Activated CD8-positive, alpha-beta memory T cell treated with anti-CD3 and anti-CD28 coated beads, Interleukin-2, amount 50 U/mL, for 48 hours (primary cell): ENCODE measurements at regions not wholly inside any gene's neighbourhood (a gene's known extent, or its start where the extent isn't known, plus 50 kb on each side); places are given as distances from the start of the nearest gene placed in this dataset.
A peak's percentile ranks its signal among the peaks of the same experiment; 100 is the strongest.

Experiments
- DNase-seq: peaks from one replicate; pipeline ENCODE4 v3.0.0-alpha.2; 2020

DNA sequence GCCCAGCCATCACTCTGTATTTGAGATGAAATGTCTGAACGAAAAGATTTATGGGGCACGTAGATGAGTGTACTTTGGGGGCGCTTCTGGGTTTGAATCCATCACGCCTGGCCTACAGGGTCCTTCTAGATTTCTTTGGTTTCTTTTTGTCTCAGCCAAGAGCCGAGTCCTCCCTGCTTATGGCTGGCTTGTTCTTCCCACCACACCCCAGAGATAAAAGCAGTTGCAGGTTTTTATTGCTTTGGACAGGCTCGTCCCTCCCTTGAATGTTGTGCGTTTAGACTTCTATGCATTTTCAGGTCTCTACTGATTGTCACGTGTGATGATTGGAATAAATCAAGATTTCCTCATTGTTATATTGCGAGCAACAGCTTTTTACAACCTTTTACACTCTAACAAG lies 104.8 kb upstream of the CHRNA7 start:
- DNase-seq, result no peak

DNA sequence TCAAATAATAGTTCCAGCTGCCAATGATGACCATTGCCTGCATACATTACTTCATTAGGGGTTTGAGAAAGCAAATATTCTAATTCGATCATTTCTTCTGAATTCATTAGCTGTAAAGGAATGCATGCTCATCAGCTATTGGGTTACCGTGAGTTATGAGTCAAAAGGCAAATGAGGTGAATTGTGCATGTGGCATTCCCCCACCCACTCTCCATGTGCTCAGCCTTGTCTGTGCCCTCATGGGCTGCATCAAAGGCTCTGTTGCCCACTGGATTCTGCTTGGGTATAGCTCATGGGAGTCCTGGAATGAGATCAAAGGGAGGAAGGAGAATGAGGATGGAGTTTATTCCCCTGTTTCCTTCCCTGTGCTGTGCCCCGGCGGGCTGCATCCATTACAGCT lies 99.3 kb upstream of the CHRNA7 start:
- no peak for DNase-seq

DNA sequence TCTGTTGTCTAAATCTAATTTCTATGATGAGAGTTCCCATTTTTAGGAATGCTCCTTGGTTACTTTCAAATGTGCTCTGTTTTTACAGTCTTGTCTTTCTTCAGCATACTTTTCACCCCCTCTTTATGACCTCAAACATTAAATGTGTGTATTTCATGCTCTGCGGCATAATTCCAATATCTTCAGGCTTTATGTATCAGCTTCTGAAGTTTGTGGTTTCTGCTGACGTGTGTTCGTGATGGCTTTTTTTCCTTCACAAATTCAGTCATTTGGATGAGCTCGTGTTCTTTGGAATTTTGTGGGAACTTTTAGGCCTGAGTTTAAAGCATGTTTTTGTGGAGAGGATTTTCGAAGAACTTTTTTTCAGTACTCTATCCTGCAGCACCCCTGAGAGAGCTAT lies 97.7 kb upstream of the CHRNA7 start:
- no peak for DNase-seq

DNA sequence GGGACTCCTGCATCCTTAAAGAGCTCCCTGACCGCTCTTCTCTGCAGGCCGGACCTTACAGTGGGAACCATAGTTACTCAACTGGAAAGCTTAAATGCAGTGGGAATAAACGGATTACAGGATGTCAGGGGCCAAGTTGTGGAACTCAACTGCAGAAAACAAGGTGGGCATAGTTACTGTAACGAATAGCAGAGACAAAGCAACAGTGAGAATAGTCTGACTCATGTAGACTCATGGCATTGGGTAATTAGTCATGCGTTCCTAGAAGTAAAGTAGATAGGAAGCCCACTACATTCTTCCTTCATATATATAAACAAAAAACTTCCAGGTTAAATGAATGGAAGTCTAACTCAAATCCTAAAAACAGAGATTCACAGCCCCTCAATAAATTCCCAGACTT lies 95.5 kb upstream of the CHRNA7 start:
- no peak for DNase-seq

DNA sequence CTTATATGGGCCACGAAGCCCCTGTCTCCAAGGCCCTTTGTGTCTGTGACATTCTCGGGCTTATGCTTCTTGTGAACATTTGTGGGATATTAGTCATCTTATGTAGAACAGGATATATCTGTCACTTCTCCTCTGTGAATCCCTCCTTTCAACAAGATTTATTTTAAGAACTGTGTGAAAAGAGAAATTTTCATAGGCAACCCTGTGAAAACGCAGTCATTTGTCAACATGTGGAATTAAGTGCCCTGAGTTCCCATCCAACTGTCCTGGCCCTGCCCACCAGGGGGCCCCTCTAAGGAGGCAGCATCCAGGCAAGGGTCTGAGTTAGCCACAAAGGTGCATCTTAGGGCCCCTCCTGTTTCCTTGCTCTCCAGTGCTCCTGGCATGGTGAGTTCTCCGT lies 76.8 kb upstream of the CHRNA7 start:
- DNase-seq, result no peak

DNA sequence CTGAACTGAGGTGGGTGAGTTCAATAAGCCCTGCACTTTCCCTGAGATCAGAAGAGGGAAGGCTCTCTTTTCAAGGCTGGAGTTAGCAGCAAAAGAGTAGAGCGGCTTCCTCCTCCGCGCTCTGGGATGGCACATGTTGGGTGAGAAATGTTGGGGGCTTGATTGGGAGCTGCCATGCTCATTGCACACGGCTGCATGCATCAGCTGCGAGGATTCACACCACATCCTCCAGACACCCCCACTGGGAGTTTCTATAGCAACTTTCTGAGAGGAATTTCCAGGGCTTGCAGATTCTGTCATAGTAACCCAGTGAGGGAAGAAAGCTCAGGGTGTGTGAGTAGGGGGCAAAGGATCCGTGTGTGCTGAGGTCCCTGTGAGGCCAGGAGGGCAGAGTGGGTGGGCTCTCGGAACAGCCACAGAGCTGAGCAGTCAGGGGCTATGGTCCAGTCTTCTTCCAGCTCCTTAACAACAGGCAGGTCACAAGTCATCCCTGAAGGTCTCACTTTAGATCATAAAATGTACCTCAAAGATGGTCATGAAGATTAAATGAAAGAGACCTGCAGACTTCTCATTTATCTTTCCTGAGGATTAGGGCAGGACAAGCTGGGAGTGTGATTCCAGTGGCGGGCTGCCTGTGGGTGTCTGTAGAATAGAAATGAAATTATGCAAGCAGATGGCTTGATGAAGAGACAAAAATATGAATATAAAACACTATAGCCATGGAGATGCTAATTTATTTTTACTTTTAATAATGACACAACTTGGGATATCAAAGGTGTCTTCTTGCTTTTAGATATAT lies 75.7 kb upstream of the CHRNA7 start:
- no peak for DNase-seq

DNA sequence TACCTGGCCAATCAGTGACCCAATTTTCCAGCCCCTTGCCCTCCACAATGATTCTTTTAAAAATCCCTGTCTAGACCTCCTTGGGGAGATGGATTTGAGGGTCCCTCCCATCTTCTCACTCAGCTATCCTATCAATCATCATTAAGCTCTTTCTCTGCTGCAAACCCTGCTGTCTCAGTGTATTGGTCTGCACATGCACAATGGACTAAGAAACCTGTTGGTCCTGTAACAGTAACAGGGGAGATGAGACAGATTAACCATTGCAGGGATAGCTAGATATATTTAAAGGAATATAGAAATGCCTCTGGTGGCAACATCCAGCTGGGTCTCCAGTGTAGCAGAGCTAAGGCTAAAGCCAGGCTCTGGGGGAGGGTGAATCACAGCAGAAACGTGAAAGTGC lies 74.6 kb upstream of the CHRNA7 start:
- no peak for DNase-seq

DNA sequence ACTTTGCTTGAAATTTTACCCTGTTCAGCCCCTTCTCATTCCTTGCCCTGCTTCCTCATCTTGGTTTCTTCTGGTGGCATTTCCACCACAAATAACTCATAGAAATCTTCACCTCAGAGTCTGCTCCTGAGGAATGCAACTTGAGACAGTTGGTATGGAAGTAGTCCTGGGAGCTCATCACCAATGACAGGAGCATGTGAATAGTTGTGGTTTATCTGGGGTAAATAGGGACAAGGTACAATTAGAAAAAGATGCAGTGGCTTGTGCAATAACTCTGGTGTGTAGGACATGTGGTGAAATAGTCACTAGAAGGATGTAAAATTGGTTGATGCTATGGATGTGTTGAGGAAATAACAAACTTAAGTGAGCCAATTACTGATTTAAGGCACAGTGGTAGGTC lies 72.7 kb upstream of the CHRNA7 start:
- no peak for DNase-seq

DNA sequence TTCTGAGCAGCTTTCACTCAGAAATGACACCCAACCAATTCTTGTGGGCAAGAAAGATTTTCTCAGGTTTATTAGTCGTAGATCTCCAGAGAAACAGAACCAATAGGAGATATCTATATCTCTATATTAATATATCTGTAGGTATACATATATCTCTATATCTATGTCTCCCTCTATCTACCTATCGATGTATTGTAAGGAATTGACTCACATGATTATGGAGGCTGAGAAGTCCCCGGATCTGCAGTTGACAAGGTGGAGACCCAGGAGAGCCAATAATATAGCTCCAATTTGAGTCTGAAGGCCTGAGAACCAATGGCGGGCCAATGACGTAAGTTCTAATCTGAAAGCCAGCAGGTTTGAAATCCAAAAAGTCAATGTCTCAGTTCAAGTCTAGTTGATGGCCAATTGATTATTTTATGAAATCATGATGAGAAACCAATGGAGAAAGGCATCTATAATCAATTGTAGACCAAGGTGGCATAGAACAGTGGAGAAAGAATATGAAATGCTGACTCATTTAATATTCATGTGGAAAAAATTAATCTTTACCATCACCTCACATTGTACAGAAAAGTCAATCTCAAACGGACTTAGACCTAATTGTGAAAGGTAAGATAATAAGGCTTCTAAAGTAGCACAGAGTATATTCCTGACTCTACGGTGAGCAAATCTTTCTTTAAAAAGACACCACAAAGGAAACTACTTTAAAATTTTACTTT lies 65.6 kb upstream of the CHRNA7 start:
- no peak for DNase-seq

DNA sequence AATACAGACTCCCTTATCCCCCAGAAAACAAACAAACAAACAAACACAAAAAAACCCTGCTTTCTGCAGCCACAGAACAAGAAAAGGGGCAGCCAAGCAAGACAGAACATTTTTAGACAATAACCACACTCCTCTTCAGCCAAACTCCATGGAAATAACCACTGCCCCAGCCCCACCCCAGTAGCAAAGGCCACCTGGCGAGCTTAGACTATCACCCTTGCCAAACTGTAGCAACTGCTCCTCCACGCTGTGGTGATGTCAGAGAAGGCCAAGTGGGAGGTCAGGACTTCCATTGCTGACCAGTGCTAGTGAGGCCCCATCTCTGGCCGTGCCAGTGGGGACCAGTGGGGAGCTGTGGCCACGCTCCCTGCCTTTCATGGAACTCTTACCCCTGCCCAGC lies 60.3 kb upstream of the CHRNA7 start:
- DNase-seq, result no peak

DNA sequence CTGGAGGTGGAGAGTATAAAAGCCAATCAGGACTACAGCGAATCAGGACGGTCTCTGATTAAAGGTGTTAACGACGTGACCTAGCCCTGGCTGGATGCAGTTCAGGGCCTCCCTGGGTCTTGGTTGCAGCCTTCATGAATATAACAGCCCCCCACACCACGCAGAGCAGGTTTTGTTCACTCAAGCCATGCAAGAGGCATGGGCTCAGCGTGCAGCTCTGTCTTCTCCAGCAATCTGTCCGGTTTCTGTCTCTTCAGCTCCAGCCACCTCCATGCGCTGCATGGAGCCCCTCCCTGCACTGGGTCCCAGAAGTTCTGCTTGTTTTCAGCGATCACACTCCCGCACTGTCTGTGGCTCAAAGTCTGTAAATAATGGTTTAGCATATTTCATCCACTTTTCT lies 57.1 kb upstream of the CHRNA7 start:
- DNase-seq, result no peak

DNA sequence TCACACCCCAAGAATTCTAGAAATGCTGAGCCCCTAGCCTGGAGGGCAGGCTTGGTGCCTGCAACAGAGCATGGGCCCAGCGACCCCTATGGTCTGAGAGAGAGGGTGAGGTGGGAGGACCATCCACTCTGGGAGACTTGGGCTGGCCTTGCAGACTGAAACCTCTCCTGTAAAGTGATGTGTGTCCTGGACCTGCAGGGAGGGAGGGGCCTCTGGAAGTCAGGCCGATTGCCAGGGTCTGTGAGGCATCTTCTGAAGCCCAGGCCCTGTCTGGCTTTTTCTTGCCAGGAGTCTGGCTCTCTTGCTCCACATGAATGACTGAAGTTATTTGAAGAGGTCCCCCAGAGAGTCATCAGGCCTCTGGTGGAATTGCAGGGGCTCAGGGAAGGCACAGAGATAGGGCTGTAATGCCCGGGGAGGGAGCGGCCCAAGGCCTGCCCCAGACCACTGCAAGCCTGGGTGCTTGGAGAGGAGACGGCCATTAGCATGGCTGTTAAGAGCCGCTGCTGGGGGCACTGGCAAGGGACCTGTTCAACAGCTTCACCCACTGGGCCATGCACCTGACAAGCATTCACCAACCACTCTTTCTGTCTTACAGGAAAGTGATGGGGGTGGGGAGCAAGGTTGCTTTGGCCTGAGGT lies 56.0 kb upstream of the CHRNA7 start:
- no peak for DNase-seq

DNA sequence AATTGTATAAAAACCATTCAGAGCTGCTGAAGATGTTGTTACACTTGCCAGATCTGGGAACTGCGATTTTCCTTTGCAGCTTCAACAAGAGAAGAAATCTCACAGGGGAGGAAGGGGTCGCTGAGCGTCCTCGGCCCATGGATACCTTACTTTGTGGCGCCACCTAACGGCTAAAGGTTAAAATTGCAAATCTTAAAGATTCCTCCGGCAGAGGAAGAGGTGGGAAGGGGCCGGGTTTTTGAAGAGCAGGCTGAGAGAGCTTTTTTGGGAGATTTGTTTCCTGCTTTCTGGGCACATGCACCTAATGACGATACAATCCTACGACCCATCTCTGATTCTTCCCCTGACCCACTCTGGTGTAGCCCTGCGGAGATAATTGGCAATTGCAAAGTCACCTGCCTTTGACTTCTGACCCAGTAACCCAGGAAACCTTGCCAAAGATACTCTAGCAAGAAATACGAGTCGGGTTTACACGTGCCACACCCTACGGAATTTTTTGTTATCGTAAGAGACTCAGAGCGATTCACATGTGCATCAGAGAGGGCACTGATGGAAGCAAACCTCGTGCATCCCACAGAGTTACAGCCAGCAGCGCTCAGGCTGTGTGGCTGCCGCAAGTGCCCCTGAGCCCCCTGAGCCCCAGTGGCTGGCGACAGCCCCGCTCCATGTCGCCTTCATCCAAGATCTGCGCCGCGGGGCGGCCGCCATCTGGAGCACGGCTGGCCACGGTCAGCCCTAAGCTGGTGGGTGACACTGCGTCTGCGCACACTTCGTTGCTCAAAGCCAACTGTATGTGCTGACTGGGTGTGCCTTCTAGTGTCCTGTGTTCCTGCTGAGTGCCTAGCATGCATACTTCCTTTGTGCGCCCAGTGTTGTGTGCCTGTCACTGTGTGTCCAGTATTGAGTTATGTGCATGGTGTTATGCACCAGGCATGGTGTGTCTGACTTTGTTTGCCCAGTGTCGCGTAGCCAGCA lies 55.2 kb upstream of the CHRNA7 start:
- peak; percentile 64 for DNase-seq

DNA sequence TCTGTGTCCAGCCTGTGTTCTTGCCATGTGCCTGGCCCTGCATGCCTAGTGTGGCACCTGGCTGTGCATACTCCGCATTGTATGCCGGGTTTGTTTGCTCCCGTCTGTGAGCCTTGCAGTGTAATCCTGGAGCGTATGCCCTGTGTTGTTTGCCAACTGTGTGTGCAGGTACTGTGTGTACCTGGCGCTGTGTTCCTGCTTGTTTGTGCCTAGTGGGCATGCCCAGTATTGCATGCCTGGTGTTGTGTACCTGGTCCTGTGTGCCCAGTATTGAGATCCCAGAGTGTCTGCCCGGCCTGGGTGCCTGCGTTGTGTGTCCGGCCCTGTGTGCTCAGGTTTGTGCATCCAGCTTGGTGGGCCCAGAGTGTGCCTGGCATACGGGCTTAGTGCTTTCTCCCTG lies 54.5 kb upstream of the CHRNA7 start:
- no peak for DNase-seq

DNA sequence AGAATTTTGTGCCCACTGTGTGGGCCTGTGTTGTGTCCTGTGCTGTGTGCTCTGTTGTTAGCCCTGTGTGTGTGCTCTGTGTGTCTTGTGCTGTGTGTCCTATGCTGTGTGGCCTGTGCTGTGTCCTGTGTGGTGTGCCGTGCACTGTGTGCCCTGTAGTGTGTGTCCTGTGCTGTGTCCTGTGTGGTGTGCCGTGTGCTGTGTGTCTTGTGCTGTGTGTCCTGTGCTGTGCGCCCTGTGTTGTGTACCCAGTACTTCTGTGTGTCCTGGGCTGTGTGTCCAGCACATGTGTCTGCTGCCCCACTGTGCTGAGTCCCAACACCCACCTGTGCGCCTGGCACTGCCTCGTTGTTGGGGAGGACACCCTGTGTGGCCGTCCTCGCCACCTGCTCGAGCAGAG lies 53.2 kb upstream of the CHRNA7 start:
- no peak for DNase-seq

DNA sequence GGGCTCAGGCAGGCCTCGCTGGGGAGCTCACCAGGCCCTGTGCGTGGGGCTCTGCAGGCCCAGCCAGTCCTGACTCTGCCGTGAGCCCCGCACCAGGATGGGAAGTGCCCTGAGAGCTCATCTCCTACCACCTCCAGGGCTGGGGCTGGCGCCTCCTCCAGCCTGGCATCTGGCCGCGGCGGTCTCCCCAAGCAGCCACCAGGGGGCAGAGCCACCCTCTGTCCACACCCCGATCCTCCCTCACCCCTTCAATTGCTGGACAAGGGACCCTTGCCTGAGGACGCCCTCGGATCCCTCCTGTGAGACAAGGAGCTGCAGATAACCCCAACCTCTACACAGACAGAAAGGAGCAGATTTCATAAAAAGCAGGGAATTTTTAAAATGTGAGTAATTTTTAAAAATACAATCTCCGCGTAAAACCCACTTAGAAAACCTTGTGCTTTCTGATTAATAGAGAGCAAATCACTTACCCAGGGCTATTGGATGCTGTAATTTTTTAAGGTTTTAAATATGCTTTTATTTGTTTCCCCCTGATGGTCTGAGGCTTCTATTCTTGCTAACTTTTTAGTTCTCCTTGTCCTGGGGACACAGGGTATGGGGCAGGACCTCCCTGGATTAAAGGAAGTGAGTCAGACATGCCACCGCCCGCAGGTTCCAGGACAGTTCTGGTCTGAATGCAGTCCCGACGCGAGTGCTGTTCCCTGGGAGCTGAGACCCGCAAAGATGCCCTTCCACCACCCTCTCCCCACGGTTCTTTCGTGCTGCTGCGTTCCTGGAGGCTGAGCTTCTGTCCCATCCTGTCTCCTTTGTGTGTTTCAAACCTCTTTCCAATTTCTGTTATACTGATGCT lies 52.3 kb upstream of the CHRNA7 start:
- DNase-seq, result peak; percentile 82
